ENCODE measurements at regions not wholly inside any gene's neighbourhood (a gene's known extent, or its start where the extent isn't known, plus 50 kb on each side); places are given as distances from the start of the nearest gene placed in this dataset.

DNA sequence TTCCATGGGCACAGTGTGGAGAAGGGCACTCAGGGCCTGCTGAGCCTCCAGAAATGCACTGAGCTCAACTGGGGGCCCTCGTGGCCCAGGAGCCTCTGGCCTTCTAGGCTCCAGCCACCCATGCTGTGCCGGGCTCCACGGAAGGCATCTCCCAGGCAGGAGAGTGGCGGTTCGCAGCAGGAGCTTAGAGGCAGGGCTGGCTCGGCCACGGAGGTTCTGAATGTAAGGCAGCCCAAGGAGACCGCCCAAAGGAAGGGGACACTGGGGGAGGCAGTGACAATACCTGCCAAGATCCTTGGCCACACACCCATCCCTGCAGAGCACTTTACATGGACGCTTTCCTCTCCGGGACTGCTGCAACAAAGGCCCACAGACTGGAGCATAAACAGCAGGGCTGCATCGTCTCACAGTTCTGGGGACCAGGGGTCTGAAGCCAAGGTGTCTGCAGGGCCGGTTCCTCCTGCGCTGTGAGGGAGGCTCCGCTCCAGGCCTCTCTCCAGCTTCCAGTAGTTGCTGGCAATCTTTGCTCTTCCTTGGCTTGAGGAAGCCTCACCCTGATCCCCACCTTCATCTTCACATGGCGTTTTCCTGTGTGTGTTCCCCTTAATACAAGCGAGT lies 128.2 kb upstream of the CDH4 start:
- no peak overlapping the region for H3K4me3 ChIP-seq
- WGBS, 2 donors = 69 to 72% methylated on average over 16 of the region's 16 CpGs
- H3K27ac ChIP-seq = no peak overlapping the region
- no peak for TF ChIP-seq CTCF (IDR thresholded peaks at IDR 0.05)
- ATAC-seq (no peak), DNase-seq (no peak)
- H3K9me3 ChIP-seq = no peaks in the 10 kb centered on the region
- no peaks in the 10 kb centered on the region for H3K36me3 ChIP-seq
- no peaks in the 10 kb centered on the region for H3K4me1 ChIP-seq
- peaks cover 0 to 9% (median 0%) of the 10 kb centered on the region in 7 donors for H3K27me3 ChIP-seq
- intact Hi-C loops (cut with DNase I) = loop anchor here in 6 of 10 donors (5.0 to 10.0 kb wide), 5 partner anchors 269 to 1069 kb away; no protein-coding TSS in a partner anchor

DNA sequence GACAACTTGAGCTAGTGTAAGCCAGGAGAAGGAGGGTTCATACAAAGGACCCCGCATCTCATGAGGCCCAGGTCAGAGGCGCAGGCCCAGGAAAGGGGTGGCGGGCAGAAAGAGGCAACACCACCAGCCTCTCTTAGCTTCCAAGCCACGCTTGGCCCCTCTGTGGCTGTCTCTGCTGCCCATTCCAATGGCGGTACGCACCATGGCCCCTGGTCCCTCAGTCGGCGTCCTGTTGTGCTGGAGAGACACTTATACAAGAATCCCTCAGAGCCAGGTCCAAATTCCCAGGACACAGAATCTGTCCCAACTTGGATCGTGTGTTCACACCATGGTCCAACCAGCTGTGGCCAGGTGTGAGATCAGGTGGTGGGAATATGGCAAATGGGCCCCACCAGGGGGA lies 127.0 kb upstream of the CDH4 start:
- no peak for TF ChIP-seq CTCF (IDR thresholded peaks at IDR 0.05)
- intact Hi-C loops (cut with DNase I) = loop anchor here in 3 of 10 donors (10.0 kb wide), 2 partner anchors 270 to 1070 kb away; no protein-coding TSS in a partner anchor
- ATAC-seq = no peak
- H3K27ac ChIP-seq = no peak overlapping the region
- no peaks in the 10 kb centered on the region for H3K4me1 ChIP-seq
- no peak for DNase-seq
- H3K4me3 ChIP-seq = no peak overlapping the region
- no peaks in the 10 kb centered on the region for H3K36me3 ChIP-seq
- no peaks in the 10 kb centered on the region for H3K9me3 ChIP-seq
- 94 to 95% methylated on average over 9 of the region's 9 CpGs for WGBS, 2 donors
- peaks cover 0 to 12% (median 9%) of the 10 kb centered on the region in 7 donors for H3K27me3 ChIP-seq

DNA sequence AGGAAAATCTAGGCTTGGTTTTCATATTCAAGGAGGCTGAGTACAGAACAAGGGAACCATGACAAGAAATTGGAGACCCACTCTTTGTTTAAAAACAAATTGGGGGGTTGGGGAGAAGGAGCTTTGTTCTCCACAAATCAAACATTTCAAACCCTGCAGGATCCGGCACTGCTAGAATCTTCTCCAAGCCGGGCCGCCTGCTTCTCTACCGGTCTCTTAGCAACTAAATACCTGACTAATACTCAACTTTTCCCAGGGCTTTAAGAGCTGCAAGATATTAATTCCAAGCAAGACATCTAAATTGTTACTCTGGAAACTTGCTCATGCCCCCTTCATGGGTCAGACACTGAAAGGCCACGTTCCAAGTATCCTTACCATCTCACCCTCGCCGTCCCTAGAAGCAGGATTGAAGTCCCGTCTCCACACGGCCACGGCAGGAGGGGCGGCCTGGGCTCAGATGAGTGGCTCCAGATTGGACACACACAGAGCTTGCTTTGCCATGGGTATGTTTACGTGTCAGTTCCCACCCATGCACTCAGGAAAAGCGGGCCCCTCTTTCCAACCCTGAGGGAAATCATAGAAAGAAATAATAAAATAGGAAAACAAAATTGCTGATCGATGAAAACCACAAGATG lies 126.4 kb upstream of the CDH4 start:
- H3K27ac ChIP-seq = no peak overlapping the region
- TF ChIP-seq CTCF (IDR thresholded peaks at IDR 0.05) = no peak
- intact Hi-C loops (cut with DNase I) = loop anchor here in 3 of 10 donors (10.0 kb wide), 2 partner anchors 271 to 1071 kb away; no protein-coding TSS in a partner anchor
- no peak for DNase-seq
- WGBS, 2 donors = 91 to 93% methylated on average over 14 of the region's 14 CpGs
- no peak overlapping the region for H3K4me3 ChIP-seq
- H3K9me3 ChIP-seq = no peaks in the 10 kb centered on the region
- no peaks in the 10 kb centered on the region for H3K4me1 ChIP-seq
- H3K36me3 ChIP-seq = no peaks in the 10 kb centered on the region
- H3K27me3 ChIP-seq = peaks cover 0 to 17% (median 11%) of the 10 kb centered on the region in 7 donors
- ATAC-seq = no peak

- ATAC-seq (no peak), DNase-seq (no peak)
- Histone ChIP-seq H3K9me3 (no peaks in the 10 kb centered on the region), H3K4me3 (no peak overlapping the region), H3K4me1 (no peaks in the 10 kb centered on the region), H3K27me3 (peaks cover 0 to 26% (median 14%) of the 10 kb centered on the region in 7 donors), H3K36me3 (no peaks in the 10 kb centered on the region), H3K27ac (no peak overlapping the region)
- intact Hi-C loops (cut with DNase I) = loop anchor here in 3 of 10 donors (10.0 kb wide), 2 partner anchors 272 to 1072 kb away; no protein-coding TSS in a partner anchor
- no peak for TF ChIP-seq CTCF (IDR thresholded peaks at IDR 0.05)
- 89 to 90% methylated on average over 21 of the region's 21 CpGs for WGBS, 2 donors
Observed at GRCh38 chr20:61126369-61127195, 125.5 kb upstream of the CDH4 start.

All from heart right ventricle (tissue), 16 donors.